SK-N-SH treated with all-trans-retinoic acid at 6 μM for 48 hours (cell line): ENCODE measurements at regions not wholly inside any gene's neighbourhood (a gene's known extent, or its start where the extent isn't known, plus 50 kb on each side); places are given as distances from the start of the nearest gene placed in this dataset.

Experiments
- ATAC-seq: fragments of 200-7000 bp; cut with Tn5 transposase; 3 replicates; pipeline ENCODE4 v1.9.1; 2020; ENCODE audit warnings: mild to moderate bottlenecking, moderate library complexity
- BACH2 ChIP-seq: fragments of 250-450 bp; sonication (Bioruptor Pico); IDR thresholded peaks from 2 replicates; pipeline ENCODE4 v1.9.0; 2021; ENCODE audit warnings: mild to moderate bottlenecking, borderline replicate concordance
- CREB5 ChIP-seq: fragments of 250-450 bp; sonication (Bioruptor Pico); IDR thresholded peaks from 2 replicates; pipeline ENCODE4 v1.5.1; 2020; ENCODE audit warnings: low read depth, mild to moderate bottlenecking, moderate library complexity
- CSDC2 ChIP-seq: fragments of 250-450 bp; sonication (Bioruptor Pico); IDR thresholded peaks from 2 replicates; pipeline ENCODE4 v1.5.0; 2020; ENCODE audit warnings: mild to moderate bottlenecking, moderate library complexity
- CSRNP3 ChIP-seq: fragments of 250-450 bp; sonication (Bioruptor Pico); IDR thresholded peaks from 2 replicates; pipeline ENCODE4 v1.5.1; 2021; ENCODE audit warnings: mild to moderate bottlenecking, moderate library complexity
- GLIS3 ChIP-seq: fragments of 250-450 bp; sonication (Bioruptor Pico); IDR thresholded peaks from 2 replicates; pipeline ENCODE4 v1.5.0; 2020; ENCODE audit warnings: mild to moderate bottlenecking, moderate library complexity
- ISL1 ChIP-seq: fragments of 250-450 bp; sonication (Bioruptor Pico); IDR thresholded peaks from 2 replicates; pipeline ENCODE4 v2.1.2; 2022; ENCODE audit warnings: mild to moderate bottlenecking, moderate library complexity
- OSR1 ChIP-seq: fragments of 250-450 bp; sonication (Bioruptor Pico); IDR thresholded peaks from 2 replicates; pipeline ENCODE4 v1.8.0; 2022; ENCODE audit warnings: moderate library complexity, mild to moderate bottlenecking, inconsistent platforms
- PATZ1 ChIP-seq: fragments of 250-450 bp; sonication (Bioruptor Pico); IDR thresholded peaks from 2 replicates; pipeline ENCODE4 v1.8.0; 2020; ENCODE audit warnings: mild to moderate bottlenecking, moderate library complexity, borderline replicate concordance
- POU6F1 ChIP-seq: fragments of 250-450 bp; sonication (Bioruptor Pico); IDR thresholded peaks from 2 replicates; pipeline ENCODE4 v1.8.0; 2021; ENCODE audit warnings: low read depth, mild to moderate bottlenecking, moderate library complexity, borderline replicate concordance
- PPARA ChIP-seq: fragments of 250-450 bp; sonication (Bioruptor Pico); IDR thresholded peaks from 2 replicates; pipeline ENCODE4 v1.5.0; 2020; ENCODE audit warnings: mild to moderate bottlenecking, borderline replicate concordance
- RARB ChIP-seq: fragments of 250-450 bp; sonication (Bioruptor Pico); IDR thresholded peaks from 2 replicates; pipeline ENCODE4 v1.8.0; 2021; ENCODE audit warnings: mild to moderate bottlenecking, moderate library complexity
- SNAI2 ChIP-seq: fragments of 250-450 bp; sonication (Bioruptor Pico); IDR thresholded peaks from 2 replicates; pipeline ENCODE4 v1.5.0; 2020; ENCODE audit warnings: mild to moderate bottlenecking, moderate library complexity
- TOX ChIP-seq: fragments of 250-450 bp; sonication (Bioruptor Pico); IDR thresholded peaks from 2 replicates; pipeline ENCODE4 v1.8.0; 2021; ENCODE audit warnings: mild to moderate bottlenecking, moderate library complexity, borderline replicate concordance
- TSHZ2 ChIP-seq: fragments of 250-450 bp; sonication (Bioruptor Pico); IDR thresholded peaks from 2 replicates; pipeline ENCODE4 v1.5.0; 2020; ENCODE audit warnings: mild to moderate bottlenecking, moderate library complexity
- ZC3H10 ChIP-seq: fragments of 250-450 bp; sonication (Bioruptor Pico); IDR thresholded peaks from 2 replicates; pipeline ENCODE4 v1.5.1; 2021; ENCODE audit warnings: mild to moderate bottlenecking, moderate library complexity
- ZNF565 ChIP-seq: fragments of 450-650 bp; formaldehyde crosslinking; conservative IDR thresholded peaks from 2 replicates; pipeline ENCODE4 v1.5.0; 2020; ENCODE audit warnings: low read depth, mild to moderate bottlenecking, moderate library complexity
- ZNF8 ChIP-seq: fragments of 450-650 bp; formaldehyde crosslinking; IDR thresholded peaks from 2 replicates; pipeline ENCODE4 v1.5.0; 2020; ENCODE audit warnings: mild to moderate bottlenecking, moderate library complexity

GRCh38 chr12:93065896-93066295, 136.8 kb upstream of the EEA1 start:
- ATAC-seq: no peak
- no peak for TF ChIP-seq ZNF8 (CRISPR knock-in tag)
- no peak for TF ChIP-seq BACH2 (CRISPR knock-in tag)
- no peak for TF ChIP-seq RARB (CRISPR knock-in tag)
- no peak for TF ChIP-seq SNAI2
- TF ChIP-seq PATZ1 (CRISPR knock-in tag): no peak
- TF ChIP-seq CSRNP3 (CRISPR knock-in tag): no peak
- no peak for TF ChIP-seq ZNF565
- no peak for TF ChIP-seq TOX (CRISPR knock-in tag)
- TF ChIP-seq, all 23 proteins: peak for 0

- no peak for ATAC-seq
- TF ChIP-seq ZC3H10: no peak
- no peak for TF ChIP-seq CSRNP3 (CRISPR knock-in tag)
- no peak for TF ChIP-seq CSDC2
- TF ChIP-seq TSHZ2 (CRISPR knock-in tag): no peak
- no peak for TF ChIP-seq PATZ1 (CRISPR knock-in tag)
- no peak for TF ChIP-seq SNAI2
- no peak for TF ChIP-seq CREB5 (CRISPR knock-in tag)
- no peak for TF ChIP-seq ZNF8 (CRISPR knock-in tag)
- TF ChIP-seq POU6F1 (CRISPR knock-in tag): no peak
- no peak for TF ChIP-seq BACH2 (CRISPR knock-in tag)
- no peak for TF ChIP-seq RARB (CRISPR knock-in tag)
- no peak for TF ChIP-seq PPARA (CRISPR knock-in tag)
- TF ChIP-seq GLIS3 (CRISPR knock-in tag): no peak
- no peak for TF ChIP-seq TOX (CRISPR knock-in tag)
- TF ChIP-seq ISL1 (CRISPR knock-in tag): no peak
- TF ChIP-seq ZNF565: no peak
- TF ChIP-seq OSR1 (CRISPR knock-in tag): no peak
Observed at GRCh38 chr12:93072340-93072739, 143.2 kb upstream of the EEA1 start.
